CD4-positive, alpha-beta T cell treated with Interleukin-12 subunit alpha and Interleukin-12 subunit beta, for 1 hour (primary cell): ENCODE measurements at regions not wholly inside any gene's neighbourhood (a gene's known extent, or its start where the extent isn't known, plus 50 kb on each side); places are given as distances from the start of the nearest gene placed in this dataset.

ENCODE experiments used
- DNase-seq: peaks from one replicate; pipeline ENCODE4 v3.0.0-alpha.2; 2020

DNA sequence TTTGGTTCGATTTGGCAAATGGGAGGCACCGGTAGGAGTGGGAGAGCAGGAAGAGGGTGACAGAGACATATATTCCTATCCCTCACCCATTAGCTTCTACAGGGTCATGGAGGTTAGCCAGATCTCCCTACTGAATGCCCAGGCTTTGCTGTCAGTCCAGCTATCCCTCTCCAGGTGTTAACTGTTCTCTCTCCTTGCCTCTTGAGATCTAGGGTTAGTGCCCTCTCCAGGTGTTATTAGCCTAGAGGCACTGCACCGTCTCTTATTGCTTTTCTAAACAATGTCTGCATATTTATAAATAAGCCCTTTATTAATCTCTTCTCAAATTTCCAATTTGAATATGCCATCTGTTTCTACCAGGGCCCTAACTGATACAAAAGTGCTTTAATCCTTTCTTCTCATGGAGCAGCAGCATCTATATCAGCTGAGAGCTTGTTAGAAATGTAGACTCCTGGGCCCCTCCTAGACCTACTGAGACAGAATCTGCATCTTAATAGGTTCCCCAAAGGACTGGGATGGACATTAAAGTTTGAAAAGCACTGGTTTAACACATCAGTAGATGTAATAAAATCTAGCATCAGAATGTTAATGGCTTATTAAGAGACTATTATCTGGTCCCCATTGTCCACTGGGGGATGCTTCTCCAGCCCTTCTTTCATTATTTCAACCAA lies 322.5 kb upstream of the SLC24A2 start:
- no peak for DNase-seq

GRCh38 chr9:20095430-20096092 lies 306.7 kb upstream of the SLC24A2 start:
- no peak for DNase-seq

DNA sequence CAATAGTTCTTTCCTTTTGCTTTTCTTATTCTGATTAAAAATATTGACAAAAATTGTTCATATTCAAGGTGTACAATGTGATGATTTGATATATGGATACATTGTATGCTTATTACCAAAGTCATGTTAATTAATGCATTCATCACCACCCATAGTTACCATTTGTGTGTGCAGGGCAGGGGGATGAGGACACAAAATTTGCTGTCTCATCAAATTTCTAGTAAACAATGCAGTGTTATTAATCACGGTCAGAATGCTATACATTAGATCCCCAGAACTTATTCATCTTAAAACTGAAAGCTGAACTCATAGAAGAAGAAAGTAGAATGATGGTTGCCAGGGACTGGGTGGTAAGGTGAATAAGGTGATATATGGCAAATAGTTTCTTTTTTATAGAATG lies 303.7 kb upstream of the SLC24A2 start:
- DNase-seq = no peak

DNA sequence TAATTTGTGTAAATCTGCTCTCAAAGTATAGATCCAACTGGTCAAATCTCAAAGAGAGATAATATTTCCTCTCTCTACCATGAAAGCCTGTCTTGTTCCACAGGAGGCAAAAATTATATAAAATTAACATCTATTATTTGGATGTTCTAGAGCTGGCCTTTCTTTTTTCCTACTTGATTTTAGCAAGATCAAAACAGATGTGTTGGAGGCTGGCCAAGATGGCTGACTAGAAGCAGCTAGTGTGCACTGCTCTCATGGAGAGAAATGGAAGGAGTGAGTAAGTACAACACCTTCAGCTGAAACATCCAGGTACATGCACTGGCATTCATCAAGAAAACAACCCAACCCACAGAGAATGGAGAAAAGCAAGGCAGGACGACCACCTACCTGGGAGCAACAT lies 298.6 kb upstream of the SLC24A2 start:
- no peak for DNase-seq

- DNase-seq = no peak
These were observed 297.0 kb upstream of the SLC24A2 start for GRCh38 chr9:20085842-20086241.

- DNase-seq = no peak
These were observed 295.3 kb upstream of the SLC24A2 start for GRCh38 chr9:20084125-20084524.

DNA sequence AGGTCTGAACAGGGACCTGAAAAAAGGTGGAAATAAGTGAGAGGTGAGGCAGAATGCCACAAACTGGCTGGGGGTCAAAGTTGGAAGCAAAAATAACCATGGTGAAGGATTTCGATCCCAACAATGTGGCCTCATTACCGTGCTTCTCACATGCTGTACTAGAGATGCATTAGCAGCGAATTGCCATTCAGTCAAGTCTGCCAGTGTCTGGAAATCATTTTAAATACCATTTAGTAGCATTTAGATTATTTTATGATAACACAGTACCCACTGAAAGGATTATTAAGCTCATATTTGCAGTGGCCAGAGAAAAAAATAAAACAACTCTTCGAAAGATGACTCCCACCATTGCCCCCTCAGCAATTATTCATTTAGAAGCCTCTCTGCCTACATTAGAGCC lies 294.6 kb upstream of the SLC24A2 start:
- DNase-seq = no peak

GRCh38 chr9:20082831-20083230 lies 294.0 kb upstream of the SLC24A2 start:
- no peak for DNase-seq

GRCh38 chr9:20082406-20082805 lies 293.6 kb upstream of the SLC24A2 start:
- DNase-seq = no peak

DNA sequence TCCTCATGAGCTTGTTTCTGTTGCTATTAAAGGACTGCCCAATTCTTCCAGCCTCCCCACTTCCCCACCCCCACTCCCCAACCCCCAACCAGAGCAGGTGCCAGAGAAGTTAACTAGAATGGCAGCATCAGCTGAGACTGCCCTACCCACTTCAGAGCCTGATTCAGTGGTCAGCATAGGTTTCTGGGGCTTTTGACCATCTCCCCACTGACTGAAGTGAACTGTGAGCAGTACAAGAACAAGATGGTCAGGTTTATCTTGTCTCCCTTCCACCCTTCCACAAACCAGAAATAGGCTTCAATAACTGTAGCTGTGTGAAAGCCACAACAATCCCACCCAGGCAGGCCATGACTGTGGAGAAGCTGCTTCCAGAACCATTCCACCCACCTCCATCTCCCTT lies 289.4 kb upstream of the SLC24A2 start:
- DNase-seq = no peak

GRCh38 chr9:20074291-20074690 lies 285.5 kb upstream of the SLC24A2 start:
- no peak for DNase-seq

- no peak for DNase-seq
These were observed 281.5 kb upstream of the SLC24A2 start for GRCh38 chr9:20070336-20070735.

- no peak for DNase-seq
These were observed 277.2 kb upstream of the SLC24A2 start for GRCh38 chr9:20065796-20066700.

- no peak for DNase-seq
These were observed 276.2 kb upstream of the SLC24A2 start for GRCh38 chr9:20065046-20065445.

DNA sequence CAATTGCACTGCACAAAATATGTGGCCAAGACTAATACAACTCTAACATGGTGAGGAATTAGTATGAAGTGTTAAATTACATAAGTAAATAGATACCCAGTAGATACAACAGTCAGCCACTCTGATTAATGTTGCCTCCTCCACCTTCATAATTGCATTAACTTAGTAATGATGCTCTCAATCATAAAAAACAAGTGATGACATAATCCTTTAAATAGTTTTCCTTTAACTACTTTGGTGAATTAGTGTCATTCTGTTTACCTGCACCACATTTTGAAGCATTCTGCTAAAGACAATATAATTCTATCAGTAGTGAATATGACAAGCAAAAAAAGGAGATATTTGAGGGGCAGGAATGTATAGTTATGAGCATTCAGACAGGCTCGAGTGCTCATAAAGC lies 265.9 kb upstream of the SLC24A2 start:
- DNase-seq = no peak

DNA sequence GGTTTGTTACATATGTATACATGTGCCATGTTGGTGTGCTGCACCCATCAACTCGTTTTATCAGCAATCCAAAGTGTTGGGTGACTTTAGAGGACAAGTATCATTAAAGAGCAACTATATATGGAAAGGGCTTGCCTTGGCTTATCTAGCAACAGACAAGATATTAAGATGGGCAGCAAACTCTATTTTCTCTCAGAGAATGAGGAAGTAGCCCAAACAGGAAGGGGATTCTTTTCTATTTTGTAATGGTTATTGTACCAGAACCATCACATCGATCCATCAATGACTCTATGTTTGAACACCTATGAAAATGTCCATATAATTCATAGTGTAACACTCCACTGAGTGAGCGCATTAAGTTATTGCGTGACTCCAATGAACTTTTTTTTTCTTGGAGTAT lies 260.1 kb upstream of the SLC24A2 start:
- DNase-seq = no peak

DNA sequence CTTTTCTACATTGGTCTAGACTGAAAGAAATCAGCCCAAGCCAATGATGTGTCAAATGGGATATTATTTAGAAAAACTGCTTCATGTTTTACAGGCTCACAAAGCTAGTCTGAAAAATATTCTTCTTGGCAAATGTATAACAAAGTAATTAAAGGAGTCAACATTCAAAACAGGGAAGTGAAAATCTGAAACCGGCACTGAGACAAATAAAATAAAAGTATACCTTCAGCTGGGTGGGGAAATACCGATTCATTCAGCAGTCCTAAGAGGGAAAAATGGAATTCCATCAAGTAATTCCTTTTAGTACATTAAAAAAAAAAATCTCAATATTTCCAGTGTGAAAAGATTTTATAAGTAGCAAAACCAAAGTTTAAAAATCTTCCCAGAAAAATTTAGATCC lies 259.6 kb upstream of the SLC24A2 start:
- DNase-seq = no peak

DNA sequence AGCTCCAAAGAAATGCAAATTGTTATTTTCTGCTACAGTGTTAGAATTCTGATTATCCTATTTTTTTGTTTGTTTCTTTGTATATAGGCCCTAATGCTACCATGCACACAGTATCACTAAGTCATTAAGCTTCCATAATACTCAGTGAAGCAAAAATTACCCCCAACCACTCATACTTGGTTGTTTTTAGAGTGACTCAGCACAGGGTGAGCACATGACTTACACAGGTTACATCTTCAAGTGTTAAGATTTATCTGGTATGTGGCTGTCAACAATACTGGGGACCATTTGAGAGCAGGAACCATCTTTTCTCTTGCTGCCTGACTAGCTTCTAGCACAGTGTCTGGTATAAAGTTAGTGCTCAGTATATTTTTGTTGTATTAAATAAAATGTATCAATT lies 255.8 kb upstream of the SLC24A2 start:
- DNase-seq = no peak

GRCh38 chr9:20043461-20043860 lies 254.6 kb upstream of the SLC24A2 start:
- no peak for DNase-seq

DNA sequence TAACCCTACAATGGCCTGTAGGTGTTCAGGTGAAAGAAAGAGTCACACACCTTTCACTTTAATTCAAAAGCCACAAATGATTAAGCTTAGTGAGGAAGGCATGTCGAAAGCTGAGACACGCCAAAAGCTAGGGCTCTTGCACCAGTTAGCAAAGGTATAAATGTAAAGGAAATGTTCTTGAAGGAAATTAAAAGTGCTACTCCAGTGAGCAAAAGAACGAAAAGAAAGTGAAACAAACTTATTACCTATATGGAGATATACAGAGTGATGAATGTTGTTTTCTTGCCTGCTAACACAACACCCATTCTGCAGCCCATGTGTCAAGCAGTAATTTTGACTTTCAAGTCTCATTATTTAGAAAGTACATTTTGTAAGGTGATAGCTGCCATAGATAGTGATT lies 254.2 kb upstream of the SLC24A2 start:
- peak; percentile 26 for DNase-seq

DNA sequence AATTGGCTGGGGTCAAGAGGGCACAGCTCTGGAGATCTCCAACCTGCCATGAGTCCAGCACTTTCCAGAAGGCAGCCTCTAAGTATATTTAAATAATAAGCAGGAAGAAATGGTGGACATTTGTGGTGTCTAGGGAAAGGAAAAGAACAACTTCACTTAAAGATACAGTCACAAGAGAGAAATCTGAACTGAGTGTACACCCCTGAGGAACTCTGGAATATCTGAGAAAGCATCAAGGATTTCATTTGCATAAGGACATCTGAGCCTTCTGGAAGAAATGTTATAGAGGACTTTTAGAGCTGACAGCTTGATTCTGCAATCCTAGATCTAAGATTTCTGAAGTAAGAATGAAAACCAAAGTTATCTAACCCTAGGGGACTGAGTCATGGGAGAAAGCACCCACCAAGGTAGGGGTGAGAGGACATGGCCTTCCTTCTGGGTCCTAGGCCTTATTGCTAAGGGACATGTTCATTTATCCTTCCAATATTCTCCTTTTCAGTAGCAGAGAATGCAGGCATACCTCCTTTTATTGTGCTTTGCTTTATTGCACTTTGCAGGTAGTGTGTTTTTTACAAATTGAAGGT lies 253.4 kb upstream of the SLC24A2 start:
- DNase-seq = no peak

- peak; percentile 26 for DNase-seq
These were observed 252.9 kb upstream of the SLC24A2 start for GRCh38 chr9:20041697-20042081.

DNA sequence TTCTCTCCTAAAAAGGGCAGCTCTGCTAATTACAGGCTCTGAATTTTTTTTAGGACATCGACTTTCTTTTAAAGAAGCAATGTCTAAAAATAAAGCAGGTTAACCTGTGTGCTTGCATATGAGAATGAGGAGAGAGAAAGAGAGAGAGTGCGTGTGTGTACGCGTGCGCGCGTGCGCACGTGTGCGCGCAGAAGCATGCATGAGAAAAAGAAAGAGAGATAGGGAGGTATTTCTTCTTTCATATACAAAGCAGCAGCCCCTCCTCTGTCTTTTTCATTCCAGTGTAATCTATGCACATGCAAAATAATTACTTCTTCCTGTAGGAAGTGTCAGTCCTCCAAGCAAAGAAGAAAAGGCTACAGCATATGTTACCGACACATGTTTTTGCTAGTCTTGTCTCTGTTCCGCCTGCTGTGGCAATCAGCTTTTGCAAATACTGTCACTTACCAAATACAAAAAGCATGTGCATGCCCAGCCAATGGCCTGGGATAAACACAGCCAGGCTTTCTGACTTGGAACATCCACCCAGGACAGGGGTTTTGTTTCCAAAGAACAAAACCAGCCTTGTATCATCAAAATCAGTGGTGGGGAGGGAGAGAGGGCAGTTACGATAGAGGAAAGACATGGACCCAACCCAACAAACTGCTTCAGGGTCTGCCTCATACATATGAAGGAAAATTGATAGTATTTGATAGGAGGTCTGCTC lies 252.3 kb upstream of the SLC24A2 start:
- no peak for DNase-seq
